GM18505 (cell line): ENCODE measurements at regions not wholly inside any gene's neighbourhood (a gene's known extent, or its start where the extent isn't known, plus 50 kb on each side); places are given as distances from the start of the nearest gene placed in this dataset.

Experiments used
- ATAC-seq: cut with Tn5 transposase; IDR thresholded peaks from one replicate; pipeline ENCODE4 v1.9.1; 2021; ENCODE audit not compliant: unreplicated experiment
- POLR2A ChIP-seq: IDR thresholded peaks from 4 replicates; pipeline ENCODE4 v1.6.1; 2011; ENCODE audit warnings: borderline replicate concordance; ENCODE audit not compliant: insufficient read depth, insufficient read length; ENCODE audit errors: extremely low read depth

GRCh38 chr10:64097391-64098122 lies 576.4 kb downstream of the REEP3 start:
- TF ChIP-seq POLR2A = no peak
- ATAC-seq = no peak

DNA sequence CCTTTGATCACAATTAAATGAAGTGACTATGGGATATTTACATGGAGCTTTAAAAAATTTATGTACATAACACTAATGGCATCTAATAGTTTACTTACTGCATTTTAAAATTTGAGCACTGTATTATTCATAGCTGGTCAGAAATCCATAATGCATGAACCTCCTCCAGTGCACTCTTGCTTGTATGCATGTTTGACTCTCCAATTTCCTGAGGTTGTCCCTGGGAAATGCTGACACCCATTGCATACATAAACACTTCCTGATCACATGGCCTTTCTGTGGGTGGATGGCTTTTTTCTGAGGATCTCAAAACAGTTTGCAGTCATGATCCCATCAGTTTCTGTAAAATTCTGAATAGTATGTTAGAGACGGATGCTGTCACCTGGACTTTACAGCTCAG lies 577.8 kb downstream of the REEP3 start:
- ATAC-seq = no peak
- no peak for TF ChIP-seq POLR2A

DNA sequence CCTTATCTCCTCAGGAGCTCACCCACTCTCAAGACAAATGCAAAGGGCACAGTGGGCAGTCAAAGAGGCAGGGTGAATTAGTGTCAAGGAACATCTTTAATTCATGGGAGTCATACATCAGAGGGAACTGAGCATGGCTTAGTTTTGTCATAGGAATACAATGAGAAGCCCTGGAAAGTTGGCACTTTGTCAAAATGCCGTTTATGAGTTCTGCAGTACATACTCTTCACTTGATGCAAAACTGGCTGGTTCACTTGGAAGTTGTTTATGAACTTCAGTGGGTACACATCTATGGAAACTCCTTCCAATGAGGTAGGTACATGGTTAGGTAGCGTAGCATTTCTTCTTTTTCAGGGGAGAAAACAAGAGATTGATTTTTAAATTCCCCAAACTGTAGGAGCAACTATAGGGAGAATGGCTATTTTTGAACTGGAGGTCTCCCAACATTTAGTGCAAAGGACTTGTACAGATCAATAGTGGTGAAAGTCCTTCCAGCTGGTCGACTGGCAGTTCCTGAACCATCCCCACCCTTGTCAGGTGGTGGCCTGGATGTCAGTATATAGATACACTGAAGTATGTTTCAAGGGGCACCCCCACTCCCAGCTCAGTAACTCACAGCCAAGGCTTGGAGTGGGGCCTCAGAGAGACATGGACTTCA lies 580.5 kb downstream of the REEP3 start:
- ATAC-seq = no peak
- no peak for TF ChIP-seq POLR2A

- no peak for TF ChIP-seq POLR2A
- ATAC-seq = no peak
Measured at GRCh38 chr10:64102264-64102633, 581.0 kb downstream of the REEP3 start.

GRCh38 chr10:64102916-64103315 lies 581.7 kb downstream of the REEP3 start:
- no peak for TF ChIP-seq POLR2A
- ATAC-seq = no peak

DNA sequence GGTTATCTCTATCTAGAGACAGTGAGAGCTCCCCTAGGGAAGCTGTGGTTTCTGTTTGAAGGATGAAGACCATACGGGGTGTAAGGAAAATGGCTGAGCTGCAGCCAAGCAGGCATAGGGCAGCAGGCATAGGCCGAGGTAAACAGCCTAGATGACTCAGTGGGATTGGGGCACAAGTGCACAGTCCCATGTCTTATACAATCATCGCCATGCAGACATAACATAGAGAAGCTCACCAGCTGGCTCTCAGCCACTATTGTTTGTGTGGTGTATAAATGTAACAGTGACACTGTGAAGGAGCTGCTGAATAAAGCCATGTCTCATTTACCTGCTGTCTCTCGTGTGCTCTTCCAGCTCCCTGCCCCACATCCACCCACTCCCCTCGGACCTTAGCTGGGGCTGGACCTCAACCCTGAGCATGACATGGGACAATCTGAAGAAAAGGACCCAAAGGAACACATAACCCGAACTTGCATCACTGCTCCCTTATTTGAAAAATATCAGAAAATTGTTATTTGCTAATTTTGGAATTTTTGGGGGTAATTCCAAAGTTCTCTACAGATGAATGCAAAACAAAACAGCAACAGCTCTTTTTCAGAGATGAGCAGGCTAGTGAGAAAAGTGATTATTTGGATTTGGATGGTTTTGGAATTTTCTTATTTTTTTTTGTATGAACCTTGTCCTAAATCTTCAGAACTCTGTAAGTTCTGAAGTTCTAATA lies 582.7 kb downstream of the REEP3 start:
- no peak for ATAC-seq
- TF ChIP-seq POLR2A = no peak

GRCh38 chr10:64109926-64110495 lies 588.8 kb downstream of the REEP3 start:
- TF ChIP-seq POLR2A = no peak
- ATAC-seq = no peak

DNA sequence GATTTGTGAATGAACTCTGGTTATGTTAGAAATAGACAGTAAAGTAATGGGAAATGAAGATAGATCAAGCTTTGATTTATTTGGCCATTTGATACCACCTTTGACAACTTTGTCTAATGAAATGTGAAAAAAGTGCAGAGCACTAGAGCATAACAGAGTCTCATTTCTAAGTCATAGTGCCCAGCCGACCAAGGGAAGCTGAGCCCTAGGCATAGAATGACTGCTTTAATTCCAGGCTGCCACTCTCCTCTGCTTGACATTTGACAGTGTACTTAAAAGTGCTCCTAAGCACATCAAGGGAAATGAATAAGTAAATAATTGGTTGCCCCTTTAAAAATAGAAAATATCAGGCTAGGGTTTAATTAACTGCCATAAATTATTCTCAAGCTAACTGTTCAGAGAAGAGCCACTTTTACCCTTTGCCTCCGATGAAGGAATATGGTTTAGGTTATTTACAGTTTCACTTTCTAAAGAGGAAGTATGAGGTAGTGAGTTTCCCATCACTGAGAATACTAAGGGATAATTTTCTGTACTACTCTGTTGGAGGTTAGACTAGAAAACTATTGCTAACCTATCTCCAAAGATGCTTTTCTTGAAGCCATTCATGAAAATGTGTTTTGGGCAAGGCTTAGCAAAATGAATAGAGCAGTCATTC lies 591.6 kb downstream of the REEP3 start:
- no peak for ATAC-seq
- TF ChIP-seq POLR2A = no peak

DNA sequence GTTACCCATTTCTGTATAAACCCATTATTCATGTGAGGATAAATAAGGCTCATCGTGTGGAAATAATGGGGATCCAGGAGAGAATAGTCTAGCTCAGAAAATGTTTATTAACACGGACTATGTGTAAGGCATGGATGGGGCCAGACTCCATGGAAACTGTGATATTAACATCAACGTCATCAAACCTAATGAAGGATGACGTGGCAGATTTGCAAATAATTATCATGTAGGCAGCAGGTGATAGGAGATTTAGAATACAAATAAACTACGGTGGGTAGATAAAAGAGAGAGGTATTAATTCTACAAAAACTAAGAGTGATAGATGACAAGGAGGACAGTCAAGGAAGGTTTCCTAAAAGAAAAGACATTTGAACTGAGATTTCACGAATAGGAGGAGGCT lies 592.2 kb downstream of the REEP3 start:
- no peak for ATAC-seq
- no peak for TF ChIP-seq POLR2A

GRCh38 chr10:64113792-64114191 lies 592.6 kb downstream of the REEP3 start:
- ATAC-seq = no peak
- no peak for TF ChIP-seq POLR2A

DNA sequence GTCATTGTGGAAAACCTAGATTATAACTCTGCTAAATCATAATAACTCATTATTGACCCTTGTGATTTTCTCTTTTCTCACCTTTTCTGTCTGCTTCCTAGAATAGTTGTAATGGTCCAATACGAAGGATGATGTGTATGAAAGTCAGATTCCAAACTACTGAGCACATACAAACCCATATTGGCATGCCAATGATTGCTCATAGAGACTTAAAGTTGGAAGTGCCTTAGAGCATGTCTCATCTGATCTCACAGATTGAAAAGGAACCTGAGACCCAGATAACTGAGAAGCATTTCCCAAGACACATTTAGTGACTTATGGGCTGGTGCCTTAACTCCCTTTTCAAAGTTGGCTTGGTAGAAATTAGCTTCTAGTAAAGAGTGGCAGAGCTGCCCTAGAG lies 594.3 kb downstream of the REEP3 start:
- no peak for TF ChIP-seq POLR2A
- no peak for ATAC-seq

DNA sequence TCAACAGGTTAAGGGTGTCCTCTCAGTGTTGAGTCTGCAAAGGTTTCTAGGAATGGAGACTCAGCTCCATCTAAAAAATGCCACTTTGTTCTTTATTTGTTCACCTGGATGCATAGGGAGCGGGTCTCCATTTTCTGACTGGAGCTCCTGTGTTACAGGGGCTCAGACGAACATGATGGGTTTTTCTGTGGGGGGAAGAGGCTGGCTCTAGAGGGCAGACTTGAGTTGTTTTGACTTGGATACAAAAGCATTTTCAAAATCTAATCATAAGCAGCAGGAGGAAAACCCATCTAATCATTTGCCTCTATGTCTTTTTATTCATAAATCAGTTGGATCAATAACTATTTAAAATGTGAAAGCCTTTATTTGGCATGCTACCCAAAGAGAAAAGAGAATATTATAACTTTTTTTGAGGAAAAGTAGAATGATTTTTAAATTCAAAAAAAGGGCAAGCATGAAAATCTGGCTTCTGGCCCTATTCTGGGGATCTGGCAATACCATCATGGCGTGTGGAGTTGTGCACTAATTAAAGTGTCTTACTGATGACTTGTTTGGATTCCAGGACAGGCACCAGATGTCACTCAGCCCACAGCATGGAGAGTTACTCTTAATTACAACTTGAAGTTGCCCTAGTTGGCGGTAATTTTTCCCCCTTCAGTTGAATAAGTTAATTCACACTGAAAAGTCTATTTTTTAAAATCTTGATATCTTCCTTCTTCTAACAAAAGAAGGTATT lies 594.9 kb downstream of the REEP3 start:
- TF ChIP-seq POLR2A = no peak
- no peak for ATAC-seq
